SK-N-SH (cell line): ENCODE measurements at regions not wholly inside any gene's neighbourhood (a gene's known extent, or its start where the extent isn't known, plus 50 kb on each side); places are given as distances from the start of the nearest gene placed in this dataset.

Experiments
- CTCF ChIA-PET: fragments of 300-600, 350-600 bp; formaldehyde crosslinking; extraction: SDS; loops from one replicate; lab custom pipeline; 2021; lab: Yijun Ruan, JAX
- POLR2A ChIA-PET: fragments of 350-600 bp; sonication (Branson Sonifier 250); formaldehyde crosslinking; extraction: SDS; loops from one replicate; lab custom pipeline; 2020; ENCODE audit warnings: antibody characterized with exemption, inconsistent platforms; lab: Yijun Ruan, JAX
- DNase-seq: peaks from one replicate; pipeline ENCODE4 v3.0.0; 2012
- H2AFZ ChIP-seq: fragments of 200-600 bp; sonication (generic); 2 replicates; pipeline ENCODE4 v1.8.1; 2016; ENCODE audit warnings: antibody characterized with exemption, mild to moderate bottlenecking, low read depth
- H3F3A ChIP-seq: fragments of 200-600 bp; sonication (generic); replicated peaks from 2 replicates; pipeline ENCODE3; 2016; ENCODE audit warnings: antibody characterized with exemption, mild to moderate bottlenecking; ENCODE audit not compliant: insufficient read depth
- H3K27ac ChIP-seq, 2 experiments: fragments of 200-500 bp in 1 of 2; fragments of 200-600 bp in 1 of 2; sonication (Bioruptor generic) in 1 of 2; sonication (generic), shearing (Covaris generic) in 1 of 2; 2 replicates each; pipeline versions ENCODE4 v1.5.1 to v1.6.1; 2014 to 2016; ENCODE audit warnings: low read depth in 2 of 2, inconsistent platforms in 1 of 2, low read length in 1 of 2, mild to moderate bottlenecking in 1 of 2, mixed read lengths in 1 of 2
- H3K27me3 ChIP-seq: fragments of 200-600 bp; sonication (generic), shearing (Covaris generic); 2 replicates; pipeline ENCODE4 v1.6.1; 2016; ENCODE audit warnings: mixed run types; ENCODE audit not compliant: insufficient read depth
- H3K36me3 ChIP-seq, 2 experiments: fragments of 200-500 bp in 1 of 2; fragments of 200-600 bp in 1 of 2; sonication (Bioruptor generic) in 1 of 2; sonication (generic) in 1 of 2; replicated peaks in 1 of 2; 2 replicates each; pipeline versions ENCODE3 to v1.5.1; 2014 to 2016; ENCODE audit warnings: low read length in 1 of 2, mild to moderate bottlenecking in 1 of 2; ENCODE audit not compliant: insufficient read depth in 2 of 2, control insufficient read depth in 1 of 2
- H3K4me1 ChIP-seq, 2 experiments: fragments of 200-500 bp in 1 of 2; fragments of 200-600 bp in 1 of 2; sonication (Bioruptor generic) in 1 of 2; sonication (generic), shearing (Covaris generic) in 1 of 2; 2 replicates each; pipeline versions ENCODE4 v1.5.1 to v1.6.1; 2014 to 2016; ENCODE audit warnings: low read depth in 1 of 2, low read length in 1 of 2, mixed run types in 1 of 2; ENCODE audit not compliant: insufficient read depth in 2 of 2, control insufficient read depth in 1 of 2
- H3K4me2 ChIP-seq: fragments of 200-600 bp; sonication (generic), shearing (Covaris generic); 2 replicates; pipeline ENCODE4 v1.6.1; 2017; ENCODE audit warnings: mixed run types
- H3K4me3 ChIP-seq, 2 experiments: fragments of 200-500 bp in 1 of 2; fragments of 200-600 bp in 1 of 2; sonication (Bioruptor generic) in 1 of 2; sonication (generic), shearing (Covaris generic) in 1 of 2; 2 replicates each; pipeline versions ENCODE4 v1.5.1 to v1.8.1; 2014 to 2016; ENCODE audit warnings: low read depth in 2 of 2, inconsistent platforms in 1 of 2, low read length in 1 of 2, mild to moderate bottlenecking in 1 of 2, mixed read lengths in 1 of 2, moderate library complexity in 1 of 2
- H3K79me2 ChIP-seq: fragments of 200-600 bp; sonication (generic); 2 replicates; pipeline ENCODE4 v1.8.1; 2017; ENCODE audit warnings: mild to moderate bottlenecking; ENCODE audit not compliant: insufficient read depth
- H3K9ac ChIP-seq: fragments of 200-600 bp; sonication (generic); 2 replicates; pipeline ENCODE4 v1.6.1; 2017; ENCODE audit warnings: mixed run types
- H3K9me2 ChIP-seq: fragments of 200-600 bp; sonication (generic); 2 replicates; pipeline ENCODE4 v1.6.1; 2017; ENCODE audit warnings: mixed run types
- H3K9me3 ChIP-seq: fragments of 200-600 bp; sonication (generic); 2 replicates; pipeline ENCODE4 v1.6.1; 2017; ENCODE audit warnings: mixed run types, mild to moderate bottlenecking, moderate library complexity
- H4K20me1 ChIP-seq: fragments of 200-600 bp; sonication (generic); 2 replicates; pipeline ENCODE4 v1.6.1; 2017; ENCODE audit warnings: mild to moderate bottlenecking, mixed run types; ENCODE audit not compliant: insufficient read depth
- CHD2 ChIP-seq: fragments of 150-350 bp; IDR thresholded peaks from 2 replicates; pipeline ENCODE4 v1.6.1; 2018; ENCODE audit warnings: low read length; ENCODE audit not compliant: partially characterized antibody
- EZH2phosphoT487 ChIP-seq: fragments of 200-600 bp; sonication (generic); IDR thresholded peaks from 2 replicates; pipeline ENCODE4 v1.6.1; 2017; ENCODE audit warnings: low read depth, mixed run types, mild to moderate bottlenecking, antibody characterized with exemption, moderate library complexity, borderline replicate concordance
- FOSL2 ChIP-seq: IDR thresholded peaks from 2 replicates; pipeline ENCODE4 v1.4.0; 2012; ENCODE audit warnings: low read depth, mild to moderate bottlenecking, moderate library complexity, borderline replicate concordance
- FOXJ3 ChIP-seq: sonication (generic); formaldehyde crosslinking; IDR thresholded peaks from 2 replicates; pipeline ENCODE4 v1.5.1; 2020; ENCODE audit warnings: mild to moderate bottlenecking, missing genetic modification reagents
- FOXM1 ChIP-seq: IDR thresholded peaks from 2 replicates; pipeline ENCODE4 v1.4.0; 2012; ENCODE audit warnings: low read depth, mild to moderate bottlenecking
- GABPA ChIP-seq: IDR thresholded peaks from 2 replicates; pipeline ENCODE4 v1.4.0; 2012; ENCODE audit warnings: low read depth, mild to moderate bottlenecking
- JUND ChIP-seq: IDR thresholded peaks from 2 replicates; pipeline ENCODE4 v1.4.0; 2012
- MEF2A ChIP-seq: IDR thresholded peaks from 2 replicates; pipeline ENCODE4 v1.4.0; 2012; ENCODE audit warnings: low read depth, borderline replicate concordance
- MXI1 ChIP-seq: IDR thresholded peaks from 2 replicates; pipeline ENCODE4 v1.6.1; 2012; ENCODE audit warnings: mild to moderate bottlenecking, low read depth, low read length, improper control_type of control experiment
- NFIC ChIP-seq: IDR thresholded peaks from 2 replicates; pipeline ENCODE4 v1.4.0; 2012; ENCODE audit warnings: borderline replicate concordance
- NRF1 ChIP-seq: IDR thresholded peaks from 2 replicates; pipeline ENCODE4 v1.6.1; 2012; ENCODE audit warnings: low read depth, mild to moderate bottlenecking, low read length
- POLR2AphosphoS5 ChIP-seq: IDR thresholded peaks from 2 replicates; pipeline ENCODE4 v1.6.1; 2012; ENCODE audit warnings: low read depth, low read length
- RAD21 ChIP-seq: IDR thresholded peaks from 2 replicates; pipeline ENCODE4 v1.6.1; 2012; ENCODE audit warnings: mild to moderate bottlenecking, low read length
- RCOR1 ChIP-seq: fragments of 150-350 bp; IDR thresholded peaks from 2 replicates; pipeline ENCODE4 v1.6.1; 2017; ENCODE audit warnings: antibody characterized with exemption, low read length
- SIN3A ChIP-seq: IDR thresholded peaks from 2 replicates; pipeline ENCODE4 v1.6.1; 2012; ENCODE audit warnings: low read depth, mild to moderate bottlenecking, low read length, moderate library complexity, borderline replicate concordance
- SMC3 ChIP-seq: IDR thresholded peaks from 2 replicates; pipeline ENCODE4 v1.6.1; 2012; ENCODE audit warnings: low read depth, low read length, improper control_type of control experiment
- TAF1 ChIP-seq: IDR thresholded peaks from 2 replicates; pipeline ENCODE4 v1.6.1; 2012; ENCODE audit warnings: low read depth, mild to moderate bottlenecking, low read length, moderate library complexity, borderline replicate concordance
- whole genome bisulfite sequencing: methylation state at CpG from one replicate; pipeline ENCODE4 v1.1.6; 2017; ENCODE audit warnings: low lambda C conversion rate; 5-methylcytosine and 5-hydroxymethylcytosine counted together
- TF ChIP-seq, protein P1 (sequence below): IDR thresholded peaks from 2 replicates; pipeline ENCODE4 v1.4.0; 2012; ENCODE audit warnings: low read depth, borderline replicate concordance
- TF ChIP-seq, protein P2 (sequence below): fragments of 200-600 bp; sonication (generic); IDR thresholded peaks from 2 replicates; pipeline ENCODE4 v1.6.1; 2017; ENCODE audit warnings: antibody characterized with exemption, mild to moderate bottlenecking, moderate library complexity

DNA sequence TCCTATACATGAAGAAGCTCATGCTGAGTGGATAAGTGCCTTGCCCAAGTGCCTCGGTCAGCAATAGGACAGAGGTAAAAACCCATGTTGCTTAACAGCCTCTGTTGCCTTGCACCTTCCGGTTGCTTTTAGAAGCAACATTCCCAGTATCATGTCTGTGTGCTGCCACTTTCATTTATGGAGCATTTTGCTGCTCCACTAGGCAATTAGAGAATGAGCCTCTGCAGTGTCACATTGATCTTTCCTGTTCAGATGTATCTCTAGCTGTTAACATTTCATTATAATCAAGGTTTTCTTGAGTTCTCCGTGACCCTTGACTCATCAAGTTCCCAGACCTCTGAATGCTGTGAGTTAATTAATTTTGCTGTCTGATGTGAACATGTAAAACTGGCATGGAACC, 134.5 kb upstream of the EPB41L3 start:
- H3K9me2 ChIP-seq = no peaks in the 10 kb centered on the region
- CTCF ChIA-PET = no interaction called here
- no peaks in the 10 kb centered on the region for H3K9me3 ChIP-seq
- H3K79me2 ChIP-seq = no peaks in the 10 kb centered on the region
- H3F3A ChIP-seq = no peaks in the 10 kb centered on the region
- no peak overlapping the region for H2AFZ ChIP-seq
- H3K27me3 ChIP-seq = no peaks in the 10 kb centered on the region
- DNase-seq = no peak
- H3K4me1 ChIP-seq = no peaks in the 10 kb centered on the region
- H3K36me3 ChIP-seq = no peaks in the 10 kb centered on the region
- no peak for TF ChIP-seq NFIC
- TF ChIP-seq GABPA = no peak
- TF ChIP-seq CHD2 = no peak
- no peak for TF ChIP-seq NRF1
- TF ChIP-seq, protein P1, sequence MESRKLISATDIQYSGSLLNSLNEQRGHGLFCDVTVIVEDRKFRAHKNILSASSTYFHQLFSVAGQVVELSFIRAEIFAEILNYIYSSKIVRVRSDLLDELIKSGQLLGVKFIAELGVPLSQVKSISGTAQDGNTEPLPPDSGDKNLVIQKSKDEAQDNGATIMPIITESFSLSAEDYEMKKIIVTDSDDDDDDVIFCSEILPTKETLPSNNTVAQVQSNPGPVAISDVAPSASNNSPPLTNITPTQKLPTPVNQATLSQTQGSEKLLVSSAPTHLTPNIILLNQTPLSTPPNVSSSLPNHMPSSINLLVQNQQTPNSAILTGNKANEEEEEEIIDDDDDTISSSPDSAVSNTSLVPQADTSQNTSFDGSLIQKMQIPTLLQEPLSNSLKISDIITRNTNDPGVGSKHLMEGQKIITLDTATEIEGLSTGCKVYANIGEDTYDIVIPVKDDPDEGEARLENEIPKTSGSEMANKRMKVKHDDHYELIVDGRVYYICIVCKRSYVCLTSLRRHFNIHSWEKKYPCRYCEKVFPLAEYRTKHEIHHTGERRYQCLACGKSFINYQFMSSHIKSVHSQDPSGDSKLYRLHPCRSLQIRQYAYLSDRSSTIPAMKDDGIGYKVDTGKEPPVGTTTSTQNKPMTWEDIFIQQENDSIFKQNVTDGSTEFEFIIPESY = no peak
- no peak overlapping the region for H3K4me3 ChIP-seq
- POLR2A ChIA-PET = no interaction called here
- no peak overlapping the region for H3K9ac ChIP-seq
- H3K4me2 ChIP-seq = no peak overlapping the region
- H3K27ac ChIP-seq = no peak overlapping the region
- no peaks in the 10 kb centered on the region for H4K20me1 ChIP-seq
- 0% methylated on average over 3 of the region's 3 CpGs for WGBS

DNA sequence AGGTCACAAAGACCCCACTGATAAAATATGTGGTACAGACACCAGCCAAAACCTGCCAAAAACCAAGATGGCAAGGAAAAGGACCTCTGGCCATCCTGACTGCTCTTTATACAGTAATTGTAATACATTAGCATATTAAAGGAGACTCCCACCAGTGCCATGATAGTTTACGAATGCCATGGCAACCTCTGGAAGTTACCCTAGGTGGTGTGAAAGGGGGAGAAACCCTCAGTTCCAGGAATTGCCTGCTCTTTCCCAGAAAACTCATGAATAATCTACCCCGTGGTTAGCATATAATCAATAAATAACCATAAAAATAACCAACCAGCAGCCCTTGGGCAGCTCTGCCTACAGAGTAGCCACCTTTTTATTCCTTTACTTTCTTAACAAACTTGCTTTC, 129.8 kb upstream of the EPB41L3 start:
- Histone ChIP-seq H3K36me3 (no peaks in the 10 kb centered on the region), H3K9me3 (no peaks in the 10 kb centered on the region), H3K27me3 (no peaks in the 10 kb centered on the region), H3K4me3 (no peak overlapping the region), H3K27ac (no peak overlapping the region), H3K79me2 (no peaks in the 10 kb centered on the region), H3K9ac (no peak overlapping the region), H3K4me2 (no peak overlapping the region), H2AFZ (no peak overlapping the region), H3F3A (no peaks in the 10 kb centered on the region), H3K4me1 (no peaks in the 10 kb centered on the region), H4K20me1 (no peaks in the 10 kb centered on the region), H3K9me2 (no peaks in the 10 kb centered on the region)
- no peak for TF ChIP-seq MXI1
- no peak for TF ChIP-seq FOXJ3 (CRISPR knock-in tag)
- no peak for TF ChIP-seq CHD2
- no peak for TF ChIP-seq NFIC
- TF ChIP-seq JUND = no peak
- no peak for TF ChIP-seq FOXM1
- no peak for TF ChIP-seq MEF2A
- TF ChIP-seq SMC3 = no peak
- TF ChIP-seq SIN3A = no peak
- TF ChIP-seq TAF1 = no peak
- TF ChIP-seq FOSL2 = no peak
- no peak for TF ChIP-seq GABPA
- TF ChIP-seq RAD21 = no peak
- TF ChIP-seq, protein P2, sequence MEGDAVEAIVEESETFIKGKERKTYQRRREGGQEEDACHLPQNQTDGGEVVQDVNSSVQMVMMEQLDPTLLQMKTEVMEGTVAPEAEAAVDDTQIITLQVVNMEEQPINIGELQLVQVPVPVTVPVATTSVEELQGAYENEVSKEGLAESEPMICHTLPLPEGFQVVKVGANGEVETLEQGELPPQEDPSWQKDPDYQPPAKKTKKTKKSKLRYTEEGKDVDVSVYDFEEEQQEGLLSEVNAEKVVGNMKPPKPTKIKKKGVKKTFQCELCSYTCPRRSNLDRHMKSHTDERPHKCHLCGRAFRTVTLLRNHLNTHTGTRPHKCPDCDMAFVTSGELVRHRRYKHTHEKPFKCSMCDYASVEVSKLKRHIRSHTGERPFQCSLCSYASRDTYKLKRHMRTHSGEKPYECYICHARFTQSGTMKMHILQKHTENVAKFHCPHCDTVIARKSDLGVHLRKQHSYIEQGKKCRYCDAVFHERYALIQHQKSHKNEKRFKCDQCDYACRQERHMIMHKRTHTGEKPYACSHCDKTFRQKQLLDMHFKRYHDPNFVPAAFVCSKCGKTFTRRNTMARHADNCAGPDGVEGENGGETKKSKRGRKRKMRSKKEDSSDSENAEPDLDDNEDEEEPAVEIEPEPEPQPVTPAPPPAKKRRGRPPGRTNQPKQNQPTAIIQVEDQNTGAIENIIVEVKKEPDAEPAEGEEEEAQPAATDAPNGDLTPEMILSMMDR = no peak
- TF ChIP-seq NRF1 = no peak
- no peak for TF ChIP-seq POLR2AphosphoS5
- no peak for TF ChIP-seq EZH2phosphoT487
- TF ChIP-seq RCOR1 = no peak
- ChIA-PET POLR2A (no interaction called here), CTCF (no interaction called here)
- WGBS = 6% methylated on average over 2 of the region's 2 CpGs
- no peak for DNase-seq
